ENCODE measurements at regions not wholly inside any gene's neighbourhood (a gene's known extent, or its start where the extent isn't known, plus 50 kb on each side); places are given as distances from the start of the nearest gene placed in this dataset.
A peak's percentile ranks its signal among the peaks of the same experiment; 100 is the strongest.

- DNase-seq (no peak), ATAC-seq (no peak)
- H3K4me1 ChIP-seq = no peaks in the 10 kb centered on the region
- TF ChIP-seq, protein P1, sequence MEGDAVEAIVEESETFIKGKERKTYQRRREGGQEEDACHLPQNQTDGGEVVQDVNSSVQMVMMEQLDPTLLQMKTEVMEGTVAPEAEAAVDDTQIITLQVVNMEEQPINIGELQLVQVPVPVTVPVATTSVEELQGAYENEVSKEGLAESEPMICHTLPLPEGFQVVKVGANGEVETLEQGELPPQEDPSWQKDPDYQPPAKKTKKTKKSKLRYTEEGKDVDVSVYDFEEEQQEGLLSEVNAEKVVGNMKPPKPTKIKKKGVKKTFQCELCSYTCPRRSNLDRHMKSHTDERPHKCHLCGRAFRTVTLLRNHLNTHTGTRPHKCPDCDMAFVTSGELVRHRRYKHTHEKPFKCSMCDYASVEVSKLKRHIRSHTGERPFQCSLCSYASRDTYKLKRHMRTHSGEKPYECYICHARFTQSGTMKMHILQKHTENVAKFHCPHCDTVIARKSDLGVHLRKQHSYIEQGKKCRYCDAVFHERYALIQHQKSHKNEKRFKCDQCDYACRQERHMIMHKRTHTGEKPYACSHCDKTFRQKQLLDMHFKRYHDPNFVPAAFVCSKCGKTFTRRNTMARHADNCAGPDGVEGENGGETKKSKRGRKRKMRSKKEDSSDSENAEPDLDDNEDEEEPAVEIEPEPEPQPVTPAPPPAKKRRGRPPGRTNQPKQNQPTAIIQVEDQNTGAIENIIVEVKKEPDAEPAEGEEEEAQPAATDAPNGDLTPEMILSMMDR (IDR thresholded peaks at IDR 0.05) = no peak
- no peaks in the 10 kb centered on the region for H3K36me3 ChIP-seq
- no peak overlapping the region for H3K4me3 ChIP-seq
- no peak overlapping the region for H3K27ac ChIP-seq
- intact Hi-C loops (cut with DNase I) = no loop called here
- H3K9me3 ChIP-seq = no peaks in the 10 kb centered on the region
- no peaks in the 10 kb centered on the region for H3K27me3 ChIP-seq
Measured at GRCh38 chr2:6073191-6074088, 381.3 kb downstream of the SOX11 start.

DNA sequence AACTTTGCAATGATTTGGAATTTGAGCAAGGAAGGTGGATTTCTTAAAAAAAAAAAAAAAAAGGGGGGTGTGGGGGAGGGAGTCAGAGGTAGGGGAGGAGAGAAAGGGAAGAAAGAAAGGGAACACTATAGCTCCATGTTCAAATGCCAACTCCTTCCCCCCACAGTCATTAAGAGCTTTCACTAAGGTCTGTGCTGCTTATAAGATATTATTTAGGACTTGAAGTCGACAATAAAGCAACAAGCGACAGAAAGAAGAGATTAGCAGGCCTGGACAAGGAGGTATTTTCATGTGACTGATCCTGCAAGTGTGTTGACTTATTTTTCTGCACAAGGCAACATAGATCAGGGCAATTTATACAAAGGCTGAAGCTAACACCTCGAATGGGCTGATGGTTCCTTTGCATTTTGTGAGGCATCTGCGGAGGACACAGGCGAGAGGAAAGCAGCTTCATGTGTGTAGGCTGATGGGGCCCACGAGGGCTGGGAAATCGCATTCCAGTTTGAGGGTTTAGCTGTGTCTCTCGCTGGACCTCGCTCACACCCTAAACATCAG lies 382.0 kb downstream of the SOX11 start:
- intact Hi-C loops (cut with DNase I) = no loop called here
- Histone ChIP-seq H3K27me3 (no peaks in the 10 kb centered on the region), H3K9me3 (no peaks in the 10 kb centered on the region), H3K36me3 (no peaks in the 10 kb centered on the region), H3K4me3 (no peak overlapping the region), H3K4me1 (no peaks in the 10 kb centered on the region), H3K27ac (no peak overlapping the region)
- TF ChIP-seq, protein P1 (IDR thresholded peaks at IDR 0.05) = no peak
- no peak for DNase-seq
- ATAC-seq = no peak

- Histone ChIP-seq H3K4me3 (no peak overlapping the region), H3K4me1 (no peaks in the 10 kb centered on the region), H3K36me3 (no peaks in the 10 kb centered on the region), H3K9me3 (no peaks in the 10 kb centered on the region), H3K27me3 (no peaks in the 10 kb centered on the region), H3K27ac (no peak overlapping the region)
- TF ChIP-seq, protein P1 (IDR thresholded peaks at IDR 0.05) = no peak
- intact Hi-C loops (cut with DNase I) = no loop called here
- ATAC-seq (no peak), DNase-seq (no peak)
Measured at GRCh38 chr2:6077585-6077984, 385.4 kb downstream of the SOX11 start.

GRCh38 chr2:6078414-6078813 lies 386.2 kb downstream of the SOX11 start:
- no peaks in the 10 kb centered on the region for H3K9me3 ChIP-seq
- no peak for DNase-seq
- no peaks in the 10 kb centered on the region for H3K36me3 ChIP-seq
- H3K4me1 ChIP-seq = no peaks in the 10 kb centered on the region
- TF ChIP-seq, protein P1 (IDR thresholded peaks at IDR 0.05) = no peak
- no peak overlapping the region for H3K27ac ChIP-seq
- H3K4me3 ChIP-seq = no peak overlapping the region
- peak; percentile 36 for ATAC-seq
- no peaks in the 10 kb centered on the region for H3K27me3 ChIP-seq
- intact Hi-C loops (cut with DNase I) = no loop called here

DNA sequence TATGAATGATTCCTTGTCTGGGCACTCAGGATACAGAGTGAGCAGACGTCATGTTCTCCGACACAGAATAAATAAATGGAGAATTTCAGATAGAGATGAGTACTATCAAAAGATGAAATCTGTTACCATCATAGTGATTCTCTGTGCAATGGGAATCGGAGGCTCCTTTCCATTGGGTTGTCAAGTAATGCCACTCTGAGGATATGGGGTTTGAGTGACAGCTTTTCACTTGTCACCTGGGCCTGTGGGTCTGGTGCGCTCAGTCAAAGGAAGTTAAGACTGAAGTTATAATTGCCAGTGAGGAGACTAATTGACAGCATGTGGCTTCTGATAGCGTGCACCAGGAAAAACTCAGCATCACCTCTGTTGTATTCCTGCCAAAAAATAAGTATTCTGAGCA lies 387.2 kb downstream of the SOX11 start:
- ATAC-seq = no peak
- Histone ChIP-seq H3K4me1 (no peaks in the 10 kb centered on the region), H3K36me3 (no peaks in the 10 kb centered on the region), H3K27ac (no peak overlapping the region), H3K4me3 (no peak overlapping the region), H3K27me3 (no peaks in the 10 kb centered on the region), H3K9me3 (no peaks in the 10 kb centered on the region)
- TF ChIP-seq, protein P1 (IDR thresholded peaks at IDR 0.05) = no peak
- intact Hi-C loops (cut with DNase I) = no loop called here
- no peak for DNase-seq
